ENCODE measurements at regions not wholly inside any gene's neighbourhood (a gene's known extent, or its start where the extent isn't known, plus 50 kb on each side); places are given as distances from the start of the nearest gene placed in this dataset.

DNA sequence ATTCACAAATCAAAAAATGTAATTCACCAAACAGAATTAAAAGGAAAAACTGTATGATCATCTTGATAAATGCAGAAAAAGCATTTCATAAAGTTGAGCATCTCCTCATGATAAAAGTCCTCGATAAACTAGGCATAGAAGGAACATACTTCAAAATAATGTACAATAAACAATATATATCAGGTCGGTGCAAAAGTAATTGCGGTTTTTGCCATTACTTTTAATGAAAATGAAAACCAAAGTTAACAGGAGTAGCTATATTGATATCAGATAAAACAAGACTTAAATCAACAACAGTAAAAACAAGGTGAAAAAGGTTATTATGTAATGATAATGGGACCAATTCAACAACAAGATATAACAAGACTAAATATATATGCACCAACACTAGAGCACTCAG is 372.1 kb downstream of the RAB28 start:
- no peak overlapping the region for H3K27ac ChIP-seq (ENCODE audit: low read length in 2 of 2)

DNA sequence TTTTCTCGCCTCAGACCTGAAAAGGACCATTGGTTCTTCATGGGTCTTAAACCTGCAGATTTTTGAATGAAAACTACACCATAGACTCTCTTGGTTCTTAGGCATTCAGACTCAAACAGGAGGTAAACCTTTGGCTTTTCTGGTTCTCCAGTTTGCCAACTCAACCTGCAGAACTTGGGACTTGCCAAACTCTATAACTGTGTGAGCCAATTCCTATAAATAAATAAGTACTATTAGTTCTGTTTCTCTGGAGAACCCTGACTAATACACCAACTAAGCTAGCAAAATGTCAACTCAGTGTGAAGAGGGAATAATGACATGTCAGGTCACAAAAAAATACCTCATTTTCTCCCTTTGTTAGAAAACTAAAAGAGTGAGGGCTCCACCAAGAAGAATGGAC is 374.6 kb downstream of the RAB28 start:
- 38% methylated on average over 1 of the region's 1 CpG for WGBS (ENCODE audit: insufficient coverage)
- Histone ChIP-seq H3K27me3 (replicated peaks in 1 of 4; ENCODE audit: control extremely low read depth in 1 of 4, control insufficient read depth in 3 of 4, insufficient read depth in 4 of 4, low read length in 3 of 4) (no peaks in the 10 kb centered on the region), H3K27ac (ENCODE audit: low read length in 2 of 2) (no peak overlapping the region), H3K9me3 (ENCODE audit: control extremely low read depth in 1 of 3, control insufficient read depth in 2 of 3, insufficient read depth in 1 of 3, low read length in 2 of 3) (peaks cover 0 to 8% (median 0%) of the 10 kb centered on the region in 3 donors), H4K20me1 (ENCODE audit: control insufficient read depth, insufficient read depth, low read length, poor library complexity, severe bottlenecking) (no peaks in the 10 kb centered on the region), H3K4me2 (replicated peaks; ENCODE audit: low read depth, low read length, poor library complexity, severe bottlenecking) (no peak overlapping the region), H3K9ac (ENCODE audit: low read length) (no peak overlapping the region), H3K4me3 (ENCODE audit: control extremely low read depth in 1 of 5, extremely low read depth in 1 of 5, insufficient read depth in 1 of 5, low read depth in 2 of 5, low read length in 4 of 5) (no peak overlapping the region), H2AFZ (ENCODE audit: insufficient read depth, low read depth, low read length, poor library complexity, severe bottlenecking) (no peak overlapping the region), H3K4me1 (ENCODE audit: control insufficient read depth in 2 of 2, insufficient read depth in 2 of 2, low read length in 2 of 2) (no peaks in the 10 kb centered on the region), H3K36me3 (replicated peaks in 1 of 2; ENCODE audit: control extremely low read depth in 1 of 2, control insufficient read depth in 1 of 2, extremely low read depth in 1 of 2, insufficient read depth in 2 of 2, low read length in 1 of 2) (no peaks in the 10 kb centered on the region), H3K79me2 (ENCODE audit: control insufficient read depth, insufficient read depth, low read length) (no peaks in the 10 kb centered on the region)
- Mint-ChIP-seq H3K9me3 (ENCODE audit: insufficient read depth) (peaks cover 16% of the 10 kb centered on the region), H3K4me3 (no peak overlapping the region), H3K27me3 (no peaks in the 10 kb centered on the region), H3K4me1 (no peaks in the 10 kb centered on the region), H3K27ac (no peak overlapping the region)
- ATAC-seq (ENCODE audit: low read depth) (no peak), DNase-seq (no peak)
- CTCF ChIA-PET, result no interaction called here
- intact Hi-C loops (cut with micrococcal nuclease), result no loop called here
- TF ChIP-seq EZH2 (IDR thresholded peaks at IDR 0.05; ENCODE audit: borderline replicate concordance, insufficient read depth, low read depth, low read length, poor library complexity, severe bottlenecking), result no peak
- TF ChIP-seq, protein P1, sequence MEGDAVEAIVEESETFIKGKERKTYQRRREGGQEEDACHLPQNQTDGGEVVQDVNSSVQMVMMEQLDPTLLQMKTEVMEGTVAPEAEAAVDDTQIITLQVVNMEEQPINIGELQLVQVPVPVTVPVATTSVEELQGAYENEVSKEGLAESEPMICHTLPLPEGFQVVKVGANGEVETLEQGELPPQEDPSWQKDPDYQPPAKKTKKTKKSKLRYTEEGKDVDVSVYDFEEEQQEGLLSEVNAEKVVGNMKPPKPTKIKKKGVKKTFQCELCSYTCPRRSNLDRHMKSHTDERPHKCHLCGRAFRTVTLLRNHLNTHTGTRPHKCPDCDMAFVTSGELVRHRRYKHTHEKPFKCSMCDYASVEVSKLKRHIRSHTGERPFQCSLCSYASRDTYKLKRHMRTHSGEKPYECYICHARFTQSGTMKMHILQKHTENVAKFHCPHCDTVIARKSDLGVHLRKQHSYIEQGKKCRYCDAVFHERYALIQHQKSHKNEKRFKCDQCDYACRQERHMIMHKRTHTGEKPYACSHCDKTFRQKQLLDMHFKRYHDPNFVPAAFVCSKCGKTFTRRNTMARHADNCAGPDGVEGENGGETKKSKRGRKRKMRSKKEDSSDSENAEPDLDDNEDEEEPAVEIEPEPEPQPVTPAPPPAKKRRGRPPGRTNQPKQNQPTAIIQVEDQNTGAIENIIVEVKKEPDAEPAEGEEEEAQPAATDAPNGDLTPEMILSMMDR (IDR thresholded peaks at IDR 0.05), result no peak
- POLR2A ChIA-PET, result no interaction called here

More for the DNA sequence above, 372.1 kb downstream of the RAB28 start:
- no peak for TF ChIP-seq EZH2 (IDR thresholded peaks at IDR 0.05; ENCODE audit: borderline replicate concordance, insufficient read depth, low read depth, low read length, poor library complexity, severe bottlenecking)
- TF ChIP-seq, protein P1 (IDR thresholded peaks at IDR 0.05), result no peak
- Mint-ChIP-seq H3K4me1 (no peaks in the 10 kb centered on the region), H3K9me3 (ENCODE audit: insufficient read depth) (peaks cover 12% of the 10 kb centered on the region), H3K27ac (no peak overlapping the region), H3K4me3 (no peak overlapping the region), H3K27me3 (no peaks in the 10 kb centered on the region)
- POLR2A ChIA-PET, result no interaction called here
- no peak overlapping the region for H3K4me2 ChIP-seq (replicated peaks; ENCODE audit: low read depth, low read length, poor library complexity, severe bottlenecking)
- H3K4me1 ChIP-seq (ENCODE audit: control insufficient read depth in 2 of 2, insufficient read depth in 2 of 2, low read length in 2 of 2), result no peaks in the 10 kb centered on the region
- no peak overlapping the region for H3K4me3 ChIP-seq (ENCODE audit: control extremely low read depth in 1 of 5, extremely low read depth in 1 of 5, insufficient read depth in 1 of 5, low read depth in 2 of 5, low read length in 4 of 5)
- no peak overlapping the region for H3K9ac ChIP-seq (ENCODE audit: low read length)
- WGBS (ENCODE audit: insufficient coverage), result no CpG with 5 or more reads among the region's 3 CpGs
- H3K27me3 ChIP-seq (replicated peaks in 1 of 4; ENCODE audit: control extremely low read depth in 1 of 4, control insufficient read depth in 3 of 4, insufficient read depth in 4 of 4, low read length in 3 of 4), result no peaks in the 10 kb centered on the region
- ATAC-seq (ENCODE audit: low read depth), result no peak
- DNase-seq, result no peak
- H3K79me2 ChIP-seq (ENCODE audit: control insufficient read depth, insufficient read depth, low read length), result no peaks in the 10 kb centered on the region
- H2AFZ ChIP-seq (ENCODE audit: insufficient read depth, low read depth, low read length, poor library complexity, severe bottlenecking), result no peak overlapping the region
- H3K36me3 ChIP-seq (replicated peaks in 1 of 2; ENCODE audit: control extremely low read depth in 1 of 2, control insufficient read depth in 1 of 2, extremely low read depth in 1 of 2, insufficient read depth in 2 of 2, low read length in 1 of 2), result no peaks in the 10 kb centered on the region
- CTCF ChIA-PET, result no interaction called here
- intact Hi-C loops (cut with micrococcal nuclease), result no loop called here
- peaks cover 0 to 5% (median 0%) of the 10 kb centered on the region in 3 donors for H3K9me3 ChIP-seq (ENCODE audit: control extremely low read depth in 1 of 3, control insufficient read depth in 2 of 3, insufficient read depth in 1 of 3, low read length in 2 of 3)
- H4K20me1 ChIP-seq (ENCODE audit: control insufficient read depth, insufficient read depth, low read length, poor library complexity, severe bottlenecking), result no peaks in the 10 kb centered on the region

All from B cell (primary cell).